Neural cell (in vitro differentiated cells): ENCODE measurements at regions not wholly inside any gene's neighbourhood (a gene's known extent, or its start where the extent isn't known, plus 50 kb on each side); places are given as distances from the start of the nearest gene placed in this dataset.

ENCODE experiments used
- H2AFZ ChIP-seq: fragments of 200-600, 300-800 bp; sonication (generic), shearing (Covaris generic); 2 replicates; pipeline ENCODE4 v1.6.0; 2014; ENCODE audit warnings: low read depth, mild to moderate bottlenecking, antibody characterized with exemption, low read length, moderate library complexity
- H3F3A ChIP-seq: fragments of 200-600 bp; shearing (Covaris generic); 2 replicates; pipeline ENCODE4 v1.6.1; 2016; ENCODE audit warnings: mild to moderate bottlenecking, moderate library complexity, mixed read lengths, antibody characterized with exemption, low read length; ENCODE audit not compliant: insufficient read depth, poor library complexity, severe bottlenecking
- H3K27ac ChIP-seq: fragments of 200-600, 300-800 bp; sonication (generic), shearing (Covaris generic); 2 replicates; pipeline ENCODE4 v1.5.1; 2014; ENCODE audit warnings: mild to moderate bottlenecking, low read length, moderate library complexity
- H3K27me3 ChIP-seq: fragments of 300-800, 200-600 bp; sonication (generic), shearing (Covaris generic); 2 replicates; pipeline ENCODE4 v1.6.0; 2014; ENCODE audit warnings: mild to moderate bottlenecking, low read depth, low read length, moderate library complexity; ENCODE audit not compliant: insufficient read depth
- H3K36me3 ChIP-seq: fragments of 300-800, 200-600 bp; sonication (generic), shearing (Covaris generic); 2 replicates; pipeline ENCODE4 v1.5.1; 2014; ENCODE audit warnings: mild to moderate bottlenecking, antibody characterized with exemption, low read length, moderate library complexity; ENCODE audit not compliant: insufficient read depth
- H3K4me2 ChIP-seq: fragments of 300-800, 200-600 bp; sonication (generic), shearing (Covaris generic); 2 replicates; pipeline ENCODE4 v1.6.0; 2014; ENCODE audit warnings: mild to moderate bottlenecking, low read length
- H3K4me3 ChIP-seq: fragments of 300-800, 200-600 bp; sonication (generic), shearing (Covaris generic); 2 replicates; pipeline ENCODE4 v1.5.1; 2014; ENCODE audit warnings: mild to moderate bottlenecking, low read length, moderate library complexity
- H3K79me2 ChIP-seq: fragments of 200-600 bp; shearing (Covaris generic); replicated peaks from 2 replicates; pipeline ENCODE4 v1.6.0; 2014; ENCODE audit warnings: mild to moderate bottlenecking, low read length, moderate library complexity; ENCODE audit not compliant: insufficient read depth
- H3K9ac ChIP-seq: fragments of 300-800, 200-600 bp; sonication (generic), shearing (Covaris generic); 2 replicates; pipeline ENCODE4 v1.6.1; 2016; ENCODE audit warnings: mild to moderate bottlenecking, low read length, mixed read lengths
- H3K9me2 ChIP-seq: fragments of 200-600 bp; shearing (Covaris generic); 2 replicates; pipeline ENCODE4 v1.6.1; 2016; ENCODE audit warnings: mild to moderate bottlenecking, low read length, mixed read lengths; ENCODE audit not compliant: insufficient read depth
- H3K9me3 ChIP-seq: fragments of 200-600, 300-800 bp; sonication (generic), shearing (Covaris generic); 2 replicates; pipeline ENCODE4 v1.6.1; 2016; ENCODE audit warnings: mild to moderate bottlenecking, mixed run types, low read length, moderate library complexity, mixed read lengths
- H4K20me1 ChIP-seq: fragments of 200-600 bp; shearing (Covaris generic); 2 replicates; pipeline ENCODE4 v1.6.1; 2016; ENCODE audit warnings: mild to moderate bottlenecking, mixed run types; ENCODE audit not compliant: insufficient read depth
- CTCF ChIP-seq: fragments of 450-650 bp; IDR thresholded peaks from 2 replicates; pipeline ENCODE4 v1.5.1; 2014; ENCODE audit warnings: antibody characterized with exemption, mild to moderate bottlenecking, moderate library complexity; ENCODE audit not compliant: poor library complexity, severe bottlenecking
- EP300 ChIP-seq: fragments of 450-650 bp; conservative IDR thresholded peaks from 2 replicates; pipeline ENCODE4 v1.6.1; 2014; ENCODE audit warnings: antibody characterized with exemption, mild to moderate bottlenecking, moderate library complexity; ENCODE audit not compliant: poor library complexity, severe bottlenecking
- EZH2 ChIP-seq: fragments of 200-600, 300-800 bp; shearing (Covaris generic), sonication (generic); IDR thresholded peaks from 2 replicates; pipeline ENCODE4 v1.6.1; 2014; ENCODE audit warnings: antibody characterized with exemption, low read length, borderline replicate concordance, mild to moderate bottlenecking; ENCODE audit not compliant: insufficient read depth, poor library complexity, severe bottlenecking
- MXI1 ChIP-seq: fragments of 450-650 bp; conservative IDR thresholded peaks from 2 replicates; pipeline ENCODE4 v1.6.1; 2014; ENCODE audit warnings: antibody characterized with exemption, mild to moderate bottlenecking; ENCODE audit not compliant: poor library complexity, severe bottlenecking
- POLR2AphosphoS5 ChIP-seq: IDR thresholded peaks from 2 replicates; pipeline ENCODE4 v1.6.1; 2012
- RAD21 ChIP-seq: fragments of 450-650 bp; conservative IDR thresholded peaks from 2 replicates; pipeline ENCODE4 v1.6.1; 2014; ENCODE audit warnings: antibody characterized with exemption, mild to moderate bottlenecking, moderate library complexity
- REST ChIP-seq: IDR thresholded peaks from 2 replicates; pipeline ENCODE4 v1.6.1; 2012; ENCODE audit warnings: borderline replicate concordance
- SMC3 ChIP-seq: fragments of 450-650 bp; conservative IDR thresholded peaks from 2 replicates; pipeline ENCODE4 v1.6.1; 2014; ENCODE audit warnings: antibody characterized with exemption, mild to moderate bottlenecking, moderate library complexity; ENCODE audit not compliant: poor library complexity
- TAF1 ChIP-seq: IDR thresholded peaks from 2 replicates; pipeline ENCODE4 v1.6.1; 2012; ENCODE audit warnings: low read depth

GRCh38 chr1:58365328-58365727 is 181.2 kb downstream of the OMA1 start:
- no peaks in the 10 kb centered on the region for H3K9me2 ChIP-seq
- no peaks in the 10 kb centered on the region for H3K27me3 ChIP-seq
- H3K27ac ChIP-seq: no peak overlapping the region
- H2AFZ ChIP-seq: no peak overlapping the region
- no peaks in the 10 kb centered on the region for H3K79me2 ChIP-seq
- H3K9ac ChIP-seq: no peak overlapping the region
- H3K36me3 ChIP-seq: no peaks in the 10 kb centered on the region
- no peaks in the 10 kb centered on the region for H3F3A ChIP-seq
- no peak overlapping the region for H3K4me3 ChIP-seq
- no peak overlapping the region for H3K4me2 ChIP-seq
- TF ChIP-seq TAF1 (no peak), POLR2AphosphoS5 (no peak), EP300 (no peak), CTCF (no peak), REST (no peak), SMC3 (no peak), EZH2 (no peak), RAD21 (no peak), MXI1 (no peak)
- no peaks in the 10 kb centered on the region for H4K20me1 ChIP-seq
- H3K9me3 ChIP-seq: no peaks in the 10 kb centered on the region

GRCh38 chr1:58363585-58363984 is 182.9 kb downstream of the OMA1 start:
- Histone ChIP-seq H2AFZ (no peak overlapping the region), H3K79me2 (no peaks in the 10 kb centered on the region), H3F3A (no peaks in the 10 kb centered on the region), H3K9me3 (no peaks in the 10 kb centered on the region), H3K4me3 (no peak overlapping the region), H3K27ac (no peak overlapping the region), H3K4me2 (no peak overlapping the region), H3K9me2 (no peaks in the 10 kb centered on the region), H3K27me3 (no peaks in the 10 kb centered on the region), H3K36me3 (no peaks in the 10 kb centered on the region), H4K20me1 (no peaks in the 10 kb centered on the region), H3K9ac (no peak overlapping the region)
- TF ChIP-seq EP300 (no peak), RAD21 (no peak), MXI1 (no peak), EZH2 (no peak), REST (no peak), TAF1 (no peak), CTCF (no peak), SMC3 (no peak), POLR2AphosphoS5 (no peak)
